GM19025 (cell line): ENCODE measurements at regions not wholly inside any gene's neighbourhood (a gene's known extent, or its start where the extent isn't known, plus 50 kb on each side); places are given as distances from the start of the nearest gene placed in this dataset.
A peak's percentile ranks its signal among the peaks of the same experiment; 100 is the strongest.

ENCODE experiments used
- ATAC-seq: cut with Tn5 transposase; IDR thresholded peaks from one replicate; pipeline ENCODE4 v1.9.1; 2021; ENCODE audit warnings: mild to moderate bottlenecking, low read depth, moderate library complexity; ENCODE audit not compliant: unreplicated experiment

GRCh38 chr10:52918714-52919305 lies 146.2 kb upstream of the MBL2 start:
- ATAC-seq = no peak

GRCh38 chr10:52915391-52915790 lies 142.8 kb upstream of the MBL2 start:
- ATAC-seq = no peak

DNA sequence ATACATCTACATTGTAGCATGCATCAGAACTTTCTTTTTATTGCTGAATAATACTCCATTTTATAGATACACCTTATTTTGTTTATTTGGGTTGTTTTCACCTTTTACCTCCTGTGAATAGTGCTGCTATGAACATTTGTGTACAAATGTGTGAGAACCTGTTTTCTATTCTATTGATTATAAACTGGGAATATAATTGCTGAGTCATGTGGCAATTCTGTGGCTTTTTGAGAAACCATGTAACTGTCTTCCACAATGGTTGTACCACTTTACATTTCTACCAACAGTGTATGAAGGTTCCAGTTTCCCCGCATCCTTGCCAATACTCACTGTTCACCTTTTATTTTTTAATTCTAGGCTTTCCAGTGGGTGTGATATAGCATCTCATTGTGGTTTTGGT lies 138.6 kb upstream of the MBL2 start:
- no peak for ATAC-seq

DNA sequence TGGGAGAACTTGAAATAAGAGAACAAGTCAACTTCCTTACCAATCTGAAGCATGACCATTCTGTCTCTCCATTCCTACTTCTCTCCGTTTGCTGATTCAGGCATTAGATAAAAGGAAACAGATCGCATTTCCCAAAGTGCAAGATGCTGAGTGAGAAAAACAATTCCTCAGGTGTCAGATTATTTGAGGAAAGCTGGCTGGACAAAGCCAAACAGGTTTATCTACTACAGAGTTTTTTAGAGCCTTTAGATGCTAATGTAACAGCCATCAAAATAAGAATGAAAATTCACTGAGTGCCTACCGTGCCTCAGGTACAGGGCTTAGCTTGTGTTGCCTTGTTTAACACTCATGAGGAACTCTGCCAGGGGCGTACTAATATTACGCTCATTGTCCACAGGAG lies 135.9 kb upstream of the MBL2 start:
- no peak for ATAC-seq

DNA sequence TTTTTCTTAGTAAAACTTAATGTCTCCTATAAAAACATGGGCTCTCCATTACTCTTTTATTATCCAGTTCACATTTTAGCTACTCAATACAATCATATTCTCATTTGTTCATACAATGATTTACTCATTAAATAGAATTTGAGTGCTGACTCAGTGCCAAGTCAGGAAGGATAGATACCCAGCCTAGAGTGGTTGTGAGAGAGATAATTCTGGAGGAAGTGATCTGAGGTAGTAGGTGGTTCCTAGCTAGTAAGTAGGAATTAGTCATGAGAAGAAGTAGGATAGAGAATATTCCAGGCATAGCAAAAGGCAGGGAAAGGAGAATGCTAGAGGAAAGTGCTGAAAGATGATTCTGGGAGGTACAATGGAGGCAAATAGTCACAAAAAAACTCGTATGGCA lies 133.5 kb upstream of the MBL2 start:
- ATAC-seq = no peak

DNA sequence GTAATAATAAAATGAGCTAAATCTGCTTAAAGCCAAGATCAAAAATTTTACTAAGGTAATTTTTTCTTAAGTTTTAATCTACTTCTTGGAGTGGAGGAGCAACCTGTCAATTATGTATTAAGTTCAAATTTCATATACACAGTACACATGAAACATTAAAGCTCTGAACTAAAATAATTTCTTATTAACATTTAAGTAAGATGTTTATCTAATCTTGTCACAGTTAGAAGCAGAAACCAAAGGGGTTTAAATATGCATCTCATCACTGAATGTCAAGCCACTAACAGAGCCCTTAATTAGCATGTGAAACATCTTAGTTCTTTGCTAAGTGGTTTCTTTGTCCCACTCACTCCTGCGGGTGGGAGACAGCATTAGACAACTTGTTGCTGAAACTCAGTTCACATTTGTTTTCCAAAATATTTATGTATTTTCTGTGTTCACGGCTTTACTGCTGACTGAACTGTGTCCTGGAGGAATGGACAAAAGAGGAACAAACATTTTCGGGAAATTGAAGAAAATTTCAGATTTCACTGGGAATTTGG lies 130.9 kb upstream of the MBL2 start:
- no peak for ATAC-seq

GRCh38 chr10:52900593-52900992 lies 128.0 kb upstream of the MBL2 start:
- no peak for ATAC-seq

- ATAC-seq = no peak
Observed at GRCh38 chr10:52897162-52897561, 124.6 kb upstream of the MBL2 start.

DNA sequence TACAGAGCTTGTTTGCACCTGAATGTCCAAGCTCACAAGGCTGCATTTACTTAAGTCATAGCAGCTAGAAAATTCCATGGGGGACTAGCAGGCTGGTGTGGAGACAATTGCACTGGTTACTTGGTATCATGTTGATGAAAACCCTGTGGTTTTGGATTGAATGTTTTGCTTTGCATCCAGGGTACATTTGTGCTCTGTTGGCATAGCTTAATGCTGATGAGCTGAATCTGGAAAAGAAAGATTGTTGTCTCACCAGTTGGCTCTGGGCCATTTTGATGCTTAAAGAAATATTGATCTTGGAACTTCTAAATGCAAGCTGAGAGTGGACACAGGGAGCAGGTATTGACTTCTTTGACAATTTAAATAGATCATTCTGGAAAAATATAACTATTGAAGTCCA lies 122.5 kb upstream of the MBL2 start:
- no peak for ATAC-seq

- no peak for ATAC-seq
Observed at GRCh38 chr10:52890281-52890680, 117.7 kb upstream of the MBL2 start.

DNA sequence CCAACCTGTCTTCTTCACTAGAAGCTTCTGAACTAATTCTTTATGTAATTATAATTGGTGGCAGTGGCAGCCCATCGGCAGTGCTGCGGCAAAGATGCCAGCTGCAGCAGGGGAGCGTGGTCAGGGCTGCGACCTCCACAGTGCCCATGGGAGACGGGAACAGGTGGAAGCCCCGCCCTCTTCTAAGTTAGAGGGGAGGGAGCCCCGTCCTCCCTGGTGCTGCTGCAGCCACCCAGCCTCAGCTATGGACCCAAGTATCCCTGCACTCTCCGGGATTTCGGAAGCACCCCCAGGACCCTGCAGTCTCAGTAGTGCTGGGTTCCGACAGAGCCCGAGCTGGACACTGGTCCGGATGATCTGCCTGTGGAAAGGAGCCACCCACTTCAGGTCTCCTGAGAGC lies 117.0 kb upstream of the MBL2 start:
- no peak for ATAC-seq

DNA sequence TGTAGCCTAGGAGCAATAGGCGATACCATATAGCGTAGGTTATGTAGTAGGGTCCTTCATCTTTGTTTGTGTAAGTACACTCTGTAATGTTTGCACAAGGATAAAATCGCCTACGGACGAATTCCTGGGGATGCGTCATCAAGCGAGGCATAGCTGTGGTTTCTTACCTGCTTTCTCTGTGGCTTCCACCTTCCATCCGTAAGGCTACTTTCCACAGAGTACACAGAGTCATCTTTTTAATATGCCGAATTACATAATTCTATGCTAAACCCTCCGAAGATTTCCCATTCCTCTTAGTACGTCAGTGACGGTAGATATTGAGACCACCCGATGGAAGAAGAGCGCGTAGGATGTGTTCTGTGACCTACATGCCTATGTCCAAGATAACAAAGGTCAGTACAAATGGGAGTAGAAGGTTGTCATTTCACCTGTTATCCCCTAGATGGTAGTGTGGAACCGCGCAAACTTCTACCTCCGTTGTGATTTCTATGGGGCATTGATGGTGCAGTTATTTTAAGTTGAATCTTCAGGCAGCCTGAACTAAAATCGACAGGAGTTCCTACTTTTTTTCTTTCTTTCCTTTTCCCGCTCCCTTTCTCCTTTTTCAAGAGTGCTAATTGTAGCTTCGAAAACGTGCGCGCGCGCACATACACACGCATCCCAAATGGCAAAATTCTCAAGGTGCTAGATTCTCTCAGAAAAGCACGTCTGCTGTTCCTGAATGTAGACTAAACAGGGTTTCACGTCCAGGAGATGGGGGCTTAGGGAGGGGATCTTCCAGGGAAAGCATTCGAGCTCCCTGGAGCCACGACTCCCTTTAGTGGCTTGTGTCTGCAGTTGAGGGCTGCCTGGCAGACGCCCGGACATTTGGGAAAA lies 111.7 kb upstream of the MBL2 start:
- peak; percentile 93 for ATAC-seq

GRCh38 chr10:52879091-52879807 lies 106.7 kb upstream of the MBL2 start:
- ATAC-seq = no peak

DNA sequence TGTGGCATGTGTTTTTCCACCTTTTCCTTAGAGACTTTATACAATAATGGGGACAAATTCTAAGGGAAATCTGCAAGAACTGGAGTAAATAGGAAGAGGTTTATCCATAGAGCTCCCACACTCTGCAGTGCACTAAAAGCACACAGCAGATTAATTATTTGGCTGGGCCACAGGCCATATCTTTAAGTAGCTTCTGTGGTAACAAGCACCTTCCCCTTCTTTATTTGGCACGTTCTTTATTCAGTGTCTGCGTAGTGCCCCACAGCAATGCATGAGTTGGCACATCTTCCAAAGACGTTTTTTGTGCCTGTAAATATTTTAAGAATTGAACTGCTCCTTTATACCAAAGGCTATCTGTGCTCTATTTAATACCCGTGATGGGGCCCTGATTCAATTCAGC lies 104.9 kb upstream of the MBL2 start:
- no peak for ATAC-seq

DNA sequence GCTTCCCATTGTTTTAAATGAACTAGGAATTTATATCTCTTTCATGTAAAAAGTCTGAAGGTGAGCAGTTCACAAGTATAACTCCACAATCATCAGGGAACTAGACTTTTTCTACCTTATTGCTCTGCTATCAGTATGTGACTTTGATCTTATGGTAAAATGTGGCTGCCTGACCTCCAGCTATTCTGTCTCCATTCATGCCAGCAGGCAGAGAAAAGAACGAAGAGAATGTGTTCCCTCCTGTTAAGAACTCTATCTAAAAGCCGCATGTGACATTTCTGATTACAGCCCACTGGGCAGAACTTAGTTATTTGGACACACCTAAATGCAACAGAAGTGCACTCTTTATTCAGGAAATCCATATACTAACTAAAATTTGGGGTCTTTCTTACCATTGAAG lies 102.8 kb upstream of the MBL2 start:
- ATAC-seq = no peak

- ATAC-seq = no peak
Observed at GRCh38 chr10:52874581-52874980, 102.0 kb upstream of the MBL2 start.

DNA sequence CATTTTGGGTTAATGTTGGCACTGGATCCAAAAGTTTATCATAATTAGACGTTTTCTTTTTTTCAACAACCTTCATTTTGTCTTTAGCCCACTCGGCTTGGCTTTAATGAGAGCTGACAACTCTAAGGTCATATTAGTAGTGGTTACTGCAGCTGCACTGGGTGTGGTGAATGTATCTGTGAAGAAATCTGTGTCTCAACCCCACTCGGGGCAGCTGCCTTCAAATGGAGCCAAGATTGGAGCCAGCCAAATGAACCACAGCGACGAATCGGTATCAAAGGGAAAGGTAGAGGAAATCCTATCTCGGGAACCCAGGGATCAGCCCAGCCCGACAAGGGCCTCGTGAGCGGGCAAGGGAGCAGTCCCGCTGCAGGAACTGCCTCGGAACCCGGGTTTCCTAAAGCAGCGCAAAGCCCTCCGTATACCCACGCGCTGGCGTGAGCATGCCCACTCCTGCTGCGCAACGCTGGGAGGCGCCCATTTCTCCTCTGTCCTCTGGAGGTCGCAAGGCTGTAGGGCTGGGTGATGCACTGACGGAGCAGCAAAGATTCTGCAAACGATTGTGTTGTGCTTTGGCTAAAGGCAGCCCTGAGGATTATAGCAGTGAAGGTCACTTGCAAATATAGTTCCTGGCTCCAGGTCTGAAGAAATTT lies 98.7 kb upstream of the MBL2 start:
- no peak for ATAC-seq

GRCh38 chr10:52870562-52870961 lies 98.0 kb upstream of the MBL2 start:
- no peak for ATAC-seq

- ATAC-seq = no peak
Observed at GRCh38 chr10:52869864-52870263, 97.3 kb upstream of the MBL2 start.

- no peak for ATAC-seq
Observed at GRCh38 chr10:52865213-52865612, 92.6 kb upstream of the MBL2 start.
